ENCODE measurements at regions not wholly inside any gene's neighbourhood (a gene's known extent, or its start where the extent isn't known, plus 50 kb on each side); places are given as distances from the start of the nearest gene placed in this dataset.

GRCh38 chr5:154565123-154565522 lies 87.1 kb upstream of the HAND1 start:
- Histone ChIP-seq H3K79me2 (ENCODE audit: insufficient read depth, low read length) (no peaks in the 10 kb centered on the region), H4K20me1 (ENCODE audit: insufficient read depth, low read length) (no peaks in the 10 kb centered on the region), H3K4me2 (ENCODE audit: insufficient read depth, low read length) (no peak overlapping the region), H3K27me3 (ENCODE audit: insufficient read depth, low read length) (peaks cover 7% of the 10 kb centered on the region), H2AFZ (ENCODE audit: low read length) (no peak overlapping the region), H3K9me3 (ENCODE audit: low read depth, low read length) (no peaks in the 10 kb centered on the region), H3K4me1 (ENCODE audit: insufficient read depth, low read length) (no peaks in the 10 kb centered on the region), H3K4me3 (ENCODE audit: insufficient read depth, low read length) (no peak overlapping the region), H3K27ac (ENCODE audit: low read depth, low read length) (no peak overlapping the region), H3K36me3 (ENCODE audit: insufficient read depth, low read length) (no peaks in the 10 kb centered on the region)
- DNase-seq (ENCODE audit: insufficient read length, low spot score, missing footprints) = no peak
- no peak for TF ChIP-seq CTCF (IDR thresholded peaks at IDR 0.05; ENCODE audit: extremely low read depth, low read depth, low read length)

- Histone ChIP-seq H3K4me3 (ENCODE audit: insufficient read depth, low read length) (no peak overlapping the region), H3K79me2 (ENCODE audit: insufficient read depth, low read length) (no peaks in the 10 kb centered on the region), H2AFZ (ENCODE audit: low read length) (no peak overlapping the region), H3K9me3 (ENCODE audit: low read depth, low read length) (no peaks in the 10 kb centered on the region), H3K4me1 (ENCODE audit: insufficient read depth, low read length) (no peaks in the 10 kb centered on the region), H3K36me3 (ENCODE audit: insufficient read depth, low read length) (no peaks in the 10 kb centered on the region), H3K27ac (ENCODE audit: low read depth, low read length) (no peak overlapping the region), H3K4me2 (ENCODE audit: insufficient read depth, low read length) (no peak overlapping the region), H3K27me3 (ENCODE audit: insufficient read depth, low read length) (peaks cover 9% of the 10 kb centered on the region), H4K20me1 (ENCODE audit: insufficient read depth, low read length) (no peaks in the 10 kb centered on the region)
- TF ChIP-seq CTCF (IDR thresholded peaks at IDR 0.05; ENCODE audit: extremely low read depth, low read depth, low read length) = no peak
- DNase-seq (ENCODE audit: insufficient read length, low spot score, missing footprints) = no peak
Measured at GRCh38 chr5:154562244-154562880, 84.3 kb upstream of the HAND1 start.

GRCh38 chr5:154559398-154560276 lies 81.6 kb upstream of the HAND1 start:
- no peaks in the 10 kb centered on the region for H4K20me1 ChIP-seq (ENCODE audit: insufficient read depth, low read length)
- no peak overlapping the region for H3K4me3 ChIP-seq (ENCODE audit: insufficient read depth, low read length)
- H3K36me3 ChIP-seq (ENCODE audit: insufficient read depth, low read length) = no peaks in the 10 kb centered on the region
- peaks cover 9% of the 10 kb centered on the region for H3K27me3 ChIP-seq (ENCODE audit: insufficient read depth, low read length)
- TF ChIP-seq CTCF (IDR thresholded peaks at IDR 0.05; ENCODE audit: extremely low read depth, low read depth, low read length) = no peak
- H3K27ac ChIP-seq (ENCODE audit: low read depth, low read length) = no peak overlapping the region
- no peak for DNase-seq (ENCODE audit: insufficient read length, low spot score, missing footprints)
- H3K79me2 ChIP-seq (ENCODE audit: insufficient read depth, low read length) = no peaks in the 10 kb centered on the region
- no peaks in the 10 kb centered on the region for H3K9me3 ChIP-seq (ENCODE audit: low read depth, low read length)
- no peak overlapping the region for H3K4me2 ChIP-seq (ENCODE audit: insufficient read depth, low read length)
- no peak overlapping the region for H2AFZ ChIP-seq (ENCODE audit: low read length)
- no peaks in the 10 kb centered on the region for H3K4me1 ChIP-seq (ENCODE audit: insufficient read depth, low read length)

GRCh38 chr5:154557548-154557947 lies 79.5 kb upstream of the HAND1 start:
- no peaks in the 10 kb centered on the region for H3K36me3 ChIP-seq (ENCODE audit: insufficient read depth, low read length)
- no peak overlapping the region for H3K4me3 ChIP-seq (ENCODE audit: insufficient read depth, low read length)
- no peak for DNase-seq (ENCODE audit: insufficient read length, low spot score, missing footprints)
- no peaks in the 10 kb centered on the region for H3K4me1 ChIP-seq (ENCODE audit: insufficient read depth, low read length)
- H4K20me1 ChIP-seq (ENCODE audit: insufficient read depth, low read length) = no peaks in the 10 kb centered on the region
- no peaks in the 10 kb centered on the region for H3K9me3 ChIP-seq (ENCODE audit: low read depth, low read length)
- no peaks in the 10 kb centered on the region for H3K79me2 ChIP-seq (ENCODE audit: insufficient read depth, low read length)
- peaks cover 7% of the 10 kb centered on the region for H3K27me3 ChIP-seq (ENCODE audit: insufficient read depth, low read length)
- H3K4me2 ChIP-seq (ENCODE audit: insufficient read depth, low read length) = no peak overlapping the region
- no peak overlapping the region for H2AFZ ChIP-seq (ENCODE audit: low read length)
- TF ChIP-seq CTCF (IDR thresholded peaks at IDR 0.05; ENCODE audit: extremely low read depth, low read depth, low read length) = no peak
- H3K27ac ChIP-seq (ENCODE audit: low read depth, low read length) = no peak overlapping the region
